H1 (cell line): ENCODE measurements at regions not wholly inside any gene's neighbourhood (a gene's known extent, or its start where the extent isn't known, plus 50 kb on each side); places are given as distances from the start of the nearest gene placed in this dataset.

Experiments used
- JUND ChIP-seq: IDR thresholded peaks from 2 replicates; pipeline ENCODE4 v1.6.1; 2011; ENCODE audit warnings: mild to moderate bottlenecking, improper control_type of control experiment, low read length
- NANOG ChIP-seq: IDR thresholded peaks from 2 replicates; pipeline ENCODE4 v1.6.1; 2011; ENCODE audit warnings: low read length, low read depth, mild to moderate bottlenecking, inconsistent platforms; ENCODE audit not compliant: insufficient read depth, poor library complexity, severe bottlenecking

GRCh38 chr1:182210417-182210816, 148.9 kb upstream of the ZNF648 start (continued):
- TF ChIP-seq NANOG (no peak), JUND (no peak)
